ENCODE measurements at regions not wholly inside any gene's neighbourhood (a gene's known extent, or its start where the extent isn't known, plus 50 kb on each side); places are given as distances from the start of the nearest gene placed in this dataset.

GRCh38 chr17:63039342-63039741 lies 73.3 kb downstream of the TANC2 start:
- H3K4me3 Mint-ChIP-seq (ENCODE audit: unreplicated experiment): peak overlapping the region; percentile 0
- H3K4me1 Mint-ChIP-seq (ENCODE audit: unreplicated experiment): peaks cover 56% of the 10 kb centered on the region
- H3K27me3 Mint-ChIP-seq (ENCODE audit: unreplicated experiment): no peaks in the 10 kb centered on the region
- TF ChIP-seq CTCF (IDR thresholded peaks at IDR 0.05): no peak
- peaks cover 3% of the 10 kb centered on the region for H3K9me3 Mint-ChIP-seq (ENCODE audit: unreplicated experiment)
- H3K36me3 Mint-ChIP-seq (ENCODE audit: unreplicated experiment): peaks cover 1% of the 10 kb centered on the region
- no peak for DNase-seq (ENCODE audit: extremely low spot score, unreplicated experiment)
- H3K27ac Mint-ChIP-seq (ENCODE audit: unreplicated experiment): peak overlapping the region; percentile 23

- H3K27ac Mint-ChIP-seq (ENCODE audit: unreplicated experiment): peak overlapping the region; percentile 56
- no peaks in the 10 kb centered on the region for H3K27me3 Mint-ChIP-seq (ENCODE audit: unreplicated experiment)
- no peak for DNase-seq (ENCODE audit: extremely low spot score, unreplicated experiment)
- peaks cover 55% of the 10 kb centered on the region for H3K4me1 Mint-ChIP-seq (ENCODE audit: unreplicated experiment)
- H3K9me3 Mint-ChIP-seq (ENCODE audit: unreplicated experiment): no peaks in the 10 kb centered on the region
- H3K4me3 Mint-ChIP-seq (ENCODE audit: unreplicated experiment): peak overlapping the region; percentile 18
- TF ChIP-seq CTCF (IDR thresholded peaks at IDR 0.05): no peak
- H3K36me3 Mint-ChIP-seq (ENCODE audit: unreplicated experiment): no peaks in the 10 kb centered on the region
Measured at GRCh38 chr17:63039899-63040602, 74.0 kb downstream of the TANC2 start.

- Mint-ChIP-seq H3K27me3 (ENCODE audit: unreplicated experiment) (no peaks in the 10 kb centered on the region), H3K9me3 (ENCODE audit: unreplicated experiment) (no peaks in the 10 kb centered on the region), H3K27ac (ENCODE audit: unreplicated experiment) (peak overlapping the region; percentile 56), H3K4me1 (ENCODE audit: unreplicated experiment) (peaks cover 49% of the 10 kb centered on the region), H3K4me3 (ENCODE audit: unreplicated experiment) (no peak overlapping the region), H3K36me3 (ENCODE audit: unreplicated experiment) (no peaks in the 10 kb centered on the region)
- TF ChIP-seq CTCF (IDR thresholded peaks at IDR 0.05): no peak
- DNase-seq (ENCODE audit: extremely low spot score, unreplicated experiment): no peak
Measured at GRCh38 chr17:63040816-63041215, 74.8 kb downstream of the TANC2 start.

GRCh38 chr17:63041251-63041650 lies 75.2 kb downstream of the TANC2 start:
- no peak for DNase-seq (ENCODE audit: extremely low spot score, unreplicated experiment)
- H3K4me3 Mint-ChIP-seq (ENCODE audit: unreplicated experiment): no peak overlapping the region
- H3K27ac Mint-ChIP-seq (ENCODE audit: unreplicated experiment): peak overlapping the region; percentile 19
- no peaks in the 10 kb centered on the region for H3K9me3 Mint-ChIP-seq (ENCODE audit: unreplicated experiment)
- TF ChIP-seq CTCF (IDR thresholded peaks at IDR 0.05): no peak
- no peaks in the 10 kb centered on the region for H3K36me3 Mint-ChIP-seq (ENCODE audit: unreplicated experiment)
- H3K27me3 Mint-ChIP-seq (ENCODE audit: unreplicated experiment): no peaks in the 10 kb centered on the region
- H3K4me1 Mint-ChIP-seq (ENCODE audit: unreplicated experiment): peaks cover 46% of the 10 kb centered on the region

GRCh38 chr17:63041722-63042121 lies 75.7 kb downstream of the TANC2 start:
- peaks cover 41% of the 10 kb centered on the region for H3K4me1 Mint-ChIP-seq (ENCODE audit: unreplicated experiment)
- no peak overlapping the region for H3K4me3 Mint-ChIP-seq (ENCODE audit: unreplicated experiment)
- no peaks in the 10 kb centered on the region for H3K27me3 Mint-ChIP-seq (ENCODE audit: unreplicated experiment)
- TF ChIP-seq CTCF (IDR thresholded peaks at IDR 0.05): no peak
- no peaks in the 10 kb centered on the region for H3K9me3 Mint-ChIP-seq (ENCODE audit: unreplicated experiment)
- H3K36me3 Mint-ChIP-seq (ENCODE audit: unreplicated experiment): no peaks in the 10 kb centered on the region
- H3K27ac Mint-ChIP-seq (ENCODE audit: unreplicated experiment): peak overlapping the region; percentile 19
- no peak for DNase-seq (ENCODE audit: extremely low spot score, unreplicated experiment)
